ENCODE measurements at regions not wholly inside any gene's neighbourhood (a gene's known extent, or its start where the extent isn't known, plus 50 kb on each side); places are given as distances from the start of the nearest gene placed in this dataset.

DNA sequence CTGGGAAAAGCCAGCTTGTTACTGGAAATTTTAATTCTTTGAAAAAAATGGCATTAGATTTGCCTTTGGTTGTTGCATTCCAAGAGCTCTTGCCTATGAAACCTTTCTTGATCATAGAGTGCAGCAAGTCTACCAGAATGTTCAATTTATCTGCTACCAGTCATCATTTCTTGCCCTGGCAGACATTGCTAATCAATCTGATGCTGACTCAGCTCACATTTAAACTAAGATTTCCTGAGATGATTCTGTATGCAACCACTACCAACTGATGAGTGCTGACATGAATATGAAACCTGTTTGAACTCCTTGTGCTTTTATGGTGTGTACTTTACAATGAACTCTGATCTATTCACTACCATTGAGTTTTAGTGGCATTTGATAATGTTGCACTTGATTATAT lies 166.5 kb upstream of the SALL1 start:
- Histone ChIP-seq H3K4me3 (ENCODE audit: low read length) (no peak overlapping the region), H3K9ac (ENCODE audit: low read length) (no peak overlapping the region), H3K27ac (ENCODE audit: low read length) (no peak overlapping the region), H3K27me3 (ENCODE audit: low read length) (no peaks in the 10 kb centered on the region), H2AFZ (ENCODE audit: low read length) (no peak overlapping the region), H3K79me2 (ENCODE audit: low read length) (no peaks in the 10 kb centered on the region), H3K9me2 (replicated peaks; ENCODE audit: insufficient read depth, low read length) (no peaks in the 10 kb centered on the region), H3K4me1 (ENCODE audit: low read length) (no peaks in the 10 kb centered on the region), H3K4me2 (ENCODE audit: low read depth, low read length, poor library complexity, severe bottlenecking) (no peak overlapping the region), H4K20me1 (ENCODE audit: insufficient read depth, low read depth, low read length) (no peaks in the 10 kb centered on the region), H3K9me3 (ENCODE audit: low read length) (no peaks in the 10 kb centered on the region), H3K36me3 (ENCODE audit: insufficient read depth, low read length) (no peaks in the 10 kb centered on the region)
- DNase-seq: no peak

DNA sequence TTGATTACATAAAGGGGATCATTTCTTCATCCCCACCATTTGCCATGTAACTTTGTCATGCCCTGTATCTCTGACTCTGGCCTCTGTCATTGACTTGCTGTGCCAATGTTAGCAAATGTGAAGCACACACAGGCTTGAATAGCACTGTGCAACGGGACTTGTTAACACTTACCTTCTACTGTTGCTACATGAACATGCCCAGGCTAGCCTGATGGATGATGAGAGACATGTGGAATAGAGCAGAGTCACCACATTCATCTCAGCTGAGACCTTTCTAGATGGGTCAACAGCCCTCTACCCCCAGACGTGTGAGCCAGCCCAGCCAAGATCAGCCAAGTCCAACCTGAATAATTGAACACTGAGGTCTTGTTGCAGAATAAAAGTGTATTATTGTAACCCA lies 162.1 kb upstream of the SALL1 start:
- Histone ChIP-seq H3K27me3 (ENCODE audit: low read length) (no peaks in the 10 kb centered on the region), H3K79me2 (ENCODE audit: low read length) (no peaks in the 10 kb centered on the region), H3K27ac (ENCODE audit: low read length) (no peak overlapping the region), H3K4me3 (ENCODE audit: low read length) (no peak overlapping the region), H3K9me3 (ENCODE audit: low read length) (no peaks in the 10 kb centered on the region), H3K36me3 (ENCODE audit: insufficient read depth, low read length) (no peaks in the 10 kb centered on the region), H3K4me2 (ENCODE audit: low read depth, low read length, poor library complexity, severe bottlenecking) (no peak overlapping the region), H3K9me2 (replicated peaks; ENCODE audit: insufficient read depth, low read length) (no peaks in the 10 kb centered on the region), H2AFZ (ENCODE audit: low read length) (no peak overlapping the region), H3K9ac (ENCODE audit: low read length) (no peak overlapping the region), H3K4me1 (ENCODE audit: low read length) (no peaks in the 10 kb centered on the region), H4K20me1 (ENCODE audit: insufficient read depth, low read depth, low read length) (no peaks in the 10 kb centered on the region)
- no peak for DNase-seq

DNA sequence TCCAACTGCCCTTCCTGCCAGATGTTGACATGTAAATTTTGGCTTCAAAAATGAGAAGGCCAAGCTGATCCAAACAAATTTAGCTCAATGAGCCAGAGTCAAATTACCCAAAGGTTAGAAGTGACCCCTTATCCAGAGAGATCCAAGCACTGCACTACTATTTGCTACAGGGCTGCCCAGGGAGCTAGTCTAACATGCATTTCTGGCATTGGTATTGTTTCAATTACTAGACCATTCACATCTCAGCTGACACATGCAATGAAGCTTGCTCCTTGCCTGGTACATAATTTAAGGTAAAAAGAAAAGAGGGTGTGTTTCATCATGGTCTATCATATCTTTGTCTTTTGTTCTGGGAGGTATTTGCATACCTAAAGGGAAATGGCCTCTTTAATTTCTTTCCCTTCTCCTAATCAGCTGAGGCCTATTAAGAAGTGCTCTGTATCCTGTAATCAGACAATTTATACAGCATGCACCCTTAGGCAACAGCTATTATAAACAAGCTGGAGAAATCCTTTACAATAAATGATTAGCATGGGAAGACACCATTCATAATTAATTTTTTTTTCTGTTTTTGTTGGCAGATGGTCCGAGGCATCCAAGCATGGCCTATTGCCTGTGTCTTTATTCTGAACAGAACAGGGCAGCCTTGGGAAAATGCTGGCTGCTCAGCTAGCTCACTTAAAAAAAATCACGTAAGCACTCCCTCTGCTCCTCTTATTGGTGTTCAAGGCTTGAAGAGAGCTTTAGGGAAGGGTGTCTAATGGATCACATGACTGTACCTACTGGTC lies 161.5 kb upstream of the SALL1 start:
- H3K36me3 ChIP-seq (ENCODE audit: insufficient read depth, low read length): no peaks in the 10 kb centered on the region

DNA sequence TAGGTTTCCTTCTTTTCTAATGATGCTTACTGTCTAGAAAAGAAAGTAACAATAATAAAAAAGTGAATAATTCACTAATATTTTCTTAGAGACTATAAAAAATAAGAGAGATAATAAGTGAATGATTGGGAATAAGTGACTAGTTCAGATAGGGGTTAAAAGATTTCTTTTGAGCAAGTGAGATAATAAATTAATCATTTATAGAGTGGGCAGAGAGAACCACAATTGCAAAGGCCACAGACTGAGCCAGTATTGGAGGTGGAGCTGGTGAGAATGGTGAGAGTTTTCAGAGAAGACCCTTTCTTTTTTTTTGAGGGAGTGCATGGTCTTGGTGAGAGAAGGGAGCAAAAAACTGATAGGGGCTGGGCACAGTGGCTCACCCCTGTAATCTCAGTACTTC lies 159.1 kb upstream of the SALL1 start:
- Histone ChIP-seq H4K20me1 (ENCODE audit: insufficient read depth, low read depth, low read length) (no peaks in the 10 kb centered on the region), H3K79me2 (ENCODE audit: low read length) (no peaks in the 10 kb centered on the region), H3K4me2 (ENCODE audit: low read depth, low read length, poor library complexity, severe bottlenecking) (no peak overlapping the region), H3K27me3 (ENCODE audit: low read length) (no peaks in the 10 kb centered on the region), H3K36me3 (ENCODE audit: insufficient read depth, low read length) (no peaks in the 10 kb centered on the region), H3K27ac (ENCODE audit: low read length) (no peak overlapping the region), H3K9ac (ENCODE audit: low read length) (no peak overlapping the region), H3K9me2 (replicated peaks; ENCODE audit: insufficient read depth, low read length) (no peaks in the 10 kb centered on the region), H3K9me3 (ENCODE audit: low read length) (no peaks in the 10 kb centered on the region), H2AFZ (ENCODE audit: low read length) (no peak overlapping the region), H3K4me1 (ENCODE audit: low read length) (no peaks in the 10 kb centered on the region), H3K4me3 (ENCODE audit: low read length) (no peak overlapping the region)
- DNase-seq: no peak

More for the DNA sequence above, 161.5 kb upstream of the SALL1 start:
- Histone ChIP-seq H3K9ac (ENCODE audit: low read length) (no peak overlapping the region), H3K79me2 (ENCODE audit: low read length) (no peaks in the 10 kb centered on the region), H4K20me1 (ENCODE audit: insufficient read depth, low read depth, low read length) (no peaks in the 10 kb centered on the region), H3K4me1 (ENCODE audit: low read length) (no peaks in the 10 kb centered on the region), H3K9me3 (ENCODE audit: low read length) (no peaks in the 10 kb centered on the region), H3K4me3 (ENCODE audit: low read length) (no peak overlapping the region), H3K27me3 (ENCODE audit: low read length) (no peaks in the 10 kb centered on the region), H3K4me2 (ENCODE audit: low read depth, low read length, poor library complexity, severe bottlenecking) (no peak overlapping the region), H3K27ac (ENCODE audit: low read length) (no peak overlapping the region), H2AFZ (ENCODE audit: low read length) (no peak overlapping the region), H3K9me2 (replicated peaks; ENCODE audit: insufficient read depth, low read length) (no peaks in the 10 kb centered on the region)
- no peak for DNase-seq

DNA sequence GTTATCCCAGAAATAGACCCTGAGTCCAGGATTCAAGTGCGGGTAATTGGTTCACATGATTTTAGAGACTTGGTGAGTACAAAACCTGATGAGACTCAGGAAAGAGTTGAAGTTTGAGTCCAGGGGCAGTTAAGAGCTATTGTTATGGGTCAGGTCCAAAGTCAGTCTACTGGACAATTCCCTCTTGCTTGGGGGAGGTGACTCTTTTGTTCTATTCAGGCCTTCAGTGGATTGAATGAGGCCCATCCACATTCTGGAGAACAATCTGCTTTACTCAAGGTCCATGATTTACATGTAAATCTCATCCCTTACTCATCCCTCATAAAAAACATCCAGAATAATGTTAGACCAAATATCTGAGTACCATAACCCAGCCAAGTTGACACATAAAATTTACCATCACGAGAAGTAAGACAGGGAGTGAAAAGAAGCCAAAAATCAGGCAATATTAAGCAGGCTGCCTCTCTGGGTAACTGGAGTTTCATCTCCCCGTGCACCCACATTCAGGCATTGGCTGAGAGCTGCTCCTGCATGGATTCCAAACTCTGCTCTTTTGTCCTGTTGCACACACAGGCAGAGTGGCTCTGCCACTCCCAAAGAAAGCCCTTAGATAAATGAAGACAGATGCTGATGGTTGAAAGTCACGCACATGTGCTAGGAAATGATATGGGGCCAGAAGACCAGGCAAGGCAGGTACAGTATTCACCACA lies 156.0 kb upstream of the SALL1 start:
- H3K4me1 ChIP-seq (ENCODE audit: low read length): no peaks in the 10 kb centered on the region
- no peak overlapping the region for H2AFZ ChIP-seq (ENCODE audit: low read length)
- H3K36me3 ChIP-seq (ENCODE audit: insufficient read depth, low read length): no peaks in the 10 kb centered on the region
- no peaks in the 10 kb centered on the region for H4K20me1 ChIP-seq (ENCODE audit: insufficient read depth, low read depth, low read length)
- H3K9me2 ChIP-seq (replicated peaks; ENCODE audit: insufficient read depth, low read length): no peaks in the 10 kb centered on the region
- H3K27me3 ChIP-seq (ENCODE audit: low read length): no peaks in the 10 kb centered on the region
- no peaks in the 10 kb centered on the region for H3K79me2 ChIP-seq (ENCODE audit: low read length)
- no peak overlapping the region for H3K4me2 ChIP-seq (ENCODE audit: low read depth, low read length, poor library complexity, severe bottlenecking)
- no peak overlapping the region for H3K4me3 ChIP-seq (ENCODE audit: low read length)
- H3K27ac ChIP-seq (ENCODE audit: low read length): no peak overlapping the region
- no peaks in the 10 kb centered on the region for H3K9me3 ChIP-seq (ENCODE audit: low read length)
- DNase-seq: no peak
- no peak overlapping the region for H3K9ac ChIP-seq (ENCODE audit: low read length)

DNA sequence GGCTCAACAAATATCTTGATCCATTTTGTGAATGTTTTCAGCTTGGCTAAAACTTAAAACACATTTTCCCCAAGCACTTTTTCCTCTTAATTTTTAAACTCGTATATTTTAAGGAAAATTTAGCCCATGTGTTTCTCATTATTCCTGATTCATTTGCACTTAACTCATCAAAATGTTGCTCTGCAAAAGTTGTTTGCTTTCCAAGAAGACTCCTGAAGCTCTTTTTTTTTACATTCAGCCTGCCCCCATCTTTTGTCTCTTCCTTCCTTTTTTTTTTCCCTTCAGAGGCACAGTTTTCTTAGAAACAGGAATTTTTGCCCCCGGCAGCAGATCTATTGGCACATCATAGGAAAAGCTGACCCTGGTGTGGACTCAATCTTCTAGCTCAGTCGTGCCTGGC lies 155.0 kb upstream of the SALL1 start:
- Histone ChIP-seq H3K4me1 (ENCODE audit: low read length) (no peaks in the 10 kb centered on the region), H3K27me3 (ENCODE audit: low read length) (no peaks in the 10 kb centered on the region), H3K9me2 (replicated peaks; ENCODE audit: insufficient read depth, low read length) (no peaks in the 10 kb centered on the region), H2AFZ (ENCODE audit: low read length) (no peak overlapping the region), H3K27ac (ENCODE audit: low read length) (no peak overlapping the region), H3K9me3 (ENCODE audit: low read length) (no peaks in the 10 kb centered on the region), H3K36me3 (ENCODE audit: insufficient read depth, low read length) (no peaks in the 10 kb centered on the region), H3K4me3 (ENCODE audit: low read length) (no peak overlapping the region), H3K9ac (ENCODE audit: low read length) (no peak overlapping the region), H3K4me2 (ENCODE audit: low read depth, low read length, poor library complexity, severe bottlenecking) (no peak overlapping the region), H3K79me2 (ENCODE audit: low read length) (no peaks in the 10 kb centered on the region), H4K20me1 (ENCODE audit: insufficient read depth, low read depth, low read length) (no peaks in the 10 kb centered on the region)
- DNase-seq: no peak

DNA sequence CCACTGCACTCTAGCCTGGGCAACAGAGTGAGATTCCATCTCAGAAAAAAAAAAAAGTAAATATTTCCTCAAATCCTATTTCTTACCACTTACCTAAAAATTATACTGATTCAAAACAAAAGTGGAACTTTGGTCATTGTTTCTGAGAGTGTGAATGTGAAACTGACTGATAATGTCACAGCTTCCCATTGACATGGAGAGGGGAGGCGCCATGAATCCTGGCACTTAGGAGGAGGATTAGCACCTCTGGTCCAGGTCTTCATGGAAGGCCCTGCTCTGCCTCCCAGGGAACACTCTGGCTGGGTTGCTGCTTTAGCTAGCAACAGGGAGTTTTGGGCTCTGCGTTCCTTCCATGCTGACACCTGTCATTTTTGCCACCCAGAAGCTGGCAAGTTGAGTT lies 154.3 kb upstream of the SALL1 start:
- no peaks in the 10 kb centered on the region for H3K4me1 ChIP-seq (ENCODE audit: low read length)
- no peak overlapping the region for H3K4me2 ChIP-seq (ENCODE audit: low read depth, low read length, poor library complexity, severe bottlenecking)
- H3K9me2 ChIP-seq (replicated peaks; ENCODE audit: insufficient read depth, low read length): no peaks in the 10 kb centered on the region
- no peaks in the 10 kb centered on the region for H3K36me3 ChIP-seq (ENCODE audit: insufficient read depth, low read length)
- no peaks in the 10 kb centered on the region for H3K79me2 ChIP-seq (ENCODE audit: low read length)
- no peaks in the 10 kb centered on the region for H3K27me3 ChIP-seq (ENCODE audit: low read length)
- H3K27ac ChIP-seq (ENCODE audit: low read length): no peak overlapping the region
- H2AFZ ChIP-seq (ENCODE audit: low read length): no peak overlapping the region
- H3K9me3 ChIP-seq (ENCODE audit: low read length): no peaks in the 10 kb centered on the region
- no peaks in the 10 kb centered on the region for H4K20me1 ChIP-seq (ENCODE audit: insufficient read depth, low read depth, low read length)
- no peak overlapping the region for H3K4me3 ChIP-seq (ENCODE audit: low read length)
- H3K9ac ChIP-seq (ENCODE audit: low read length): no peak overlapping the region
- DNase-seq: no peak

DNA sequence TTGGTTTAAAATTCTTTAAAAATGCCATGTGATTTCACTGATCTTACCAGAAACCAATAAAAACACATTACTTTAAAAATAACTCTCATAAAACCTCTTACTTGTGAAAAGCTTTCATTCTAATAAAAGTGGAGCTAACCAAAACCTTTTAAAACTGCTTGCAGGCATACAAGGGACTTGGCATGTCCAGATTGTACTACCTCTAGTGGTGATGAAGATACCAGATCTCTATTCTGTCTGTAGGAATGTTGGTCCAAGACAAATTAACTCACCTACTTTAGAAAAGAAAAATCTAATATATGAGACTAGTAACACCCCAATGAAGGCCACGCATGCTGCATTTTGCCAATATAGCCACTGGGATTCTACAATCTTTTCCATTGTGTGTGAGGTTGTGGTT lies 151.0 kb upstream of the SALL1 start:
- Histone ChIP-seq H3K79me2 (ENCODE audit: low read length) (no peaks in the 10 kb centered on the region), H3K9me2 (replicated peaks; ENCODE audit: insufficient read depth, low read length) (no peaks in the 10 kb centered on the region), H3K9me3 (ENCODE audit: low read length) (peaks cover 12% of the 10 kb centered on the region), H3K9ac (ENCODE audit: low read length) (no peak overlapping the region), H3K4me2 (ENCODE audit: low read depth, low read length, poor library complexity, severe bottlenecking) (no peak overlapping the region), H3K27ac (ENCODE audit: low read length) (no peak overlapping the region), H3K4me1 (ENCODE audit: low read length) (no peaks in the 10 kb centered on the region), H4K20me1 (ENCODE audit: insufficient read depth, low read depth, low read length) (no peaks in the 10 kb centered on the region), H3K27me3 (ENCODE audit: low read length) (no peaks in the 10 kb centered on the region), H3K36me3 (ENCODE audit: insufficient read depth, low read length) (no peaks in the 10 kb centered on the region), H2AFZ (ENCODE audit: low read length) (no peak overlapping the region), H3K4me3 (ENCODE audit: low read length) (no peak overlapping the region)
- no peak for DNase-seq

All from Karpas-422 (cell line).